Putamen (tissue), 1 donor: ENCODE measurements at regions not wholly inside any gene's neighbourhood (a gene's known extent, or its start where the extent isn't known, plus 50 kb on each side); places are given as distances from the start of the nearest gene placed in this dataset.

ENCODE experiments used
- DNase-seq: peaks from one replicate; pipeline ENCODE4 v3.0.0-alpha.2; 2016; ENCODE audit warnings: low spot score

GRCh38 chr15:97174886-97175540, 785.5 kb upstream of the ARRDC4 start:
- DNase-seq, result no peak

- DNase-seq, result no peak
These were observed 783.3 kb upstream of the ARRDC4 start for GRCh38 chr15:97177151-97177577.

GRCh38 chr15:97182581-97182980, 777.9 kb upstream of the ARRDC4 start:
- DNase-seq, result no peak

GRCh38 chr15:97189162-97189780, 771.2 kb upstream of the ARRDC4 start:
- DNase-seq, result no peak

GRCh38 chr15:97194750-97195149, 765.8 kb upstream of the ARRDC4 start:
- DNase-seq, result no peak

GRCh38 chr15:97196048-97197014, 764.2 kb upstream of the ARRDC4 start:
- DNase-seq, result no peak

- DNase-seq, result no peak
These were observed 761.0 kb upstream of the ARRDC4 start for GRCh38 chr15:97199393-97200051.

DNA sequence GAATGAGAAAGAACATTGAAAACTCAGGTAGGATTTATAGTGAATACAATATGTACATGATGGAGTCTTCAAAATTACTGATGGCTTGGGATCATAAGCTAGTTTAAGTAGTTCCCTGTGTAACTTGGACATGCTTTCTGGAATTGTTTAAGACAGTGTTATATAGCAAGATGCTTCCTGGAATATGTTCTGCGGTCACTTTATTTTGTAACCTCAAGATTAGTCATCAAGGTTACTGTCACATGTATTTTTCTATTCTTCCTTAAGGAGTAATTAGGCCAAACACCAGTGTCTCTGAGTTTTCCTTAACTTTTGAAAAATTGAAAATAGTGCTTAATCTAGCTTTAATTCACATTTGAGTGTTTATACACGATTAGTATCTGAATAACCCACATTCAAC, 760.3 kb upstream of the ARRDC4 start:
- no peak for DNase-seq

DNA sequence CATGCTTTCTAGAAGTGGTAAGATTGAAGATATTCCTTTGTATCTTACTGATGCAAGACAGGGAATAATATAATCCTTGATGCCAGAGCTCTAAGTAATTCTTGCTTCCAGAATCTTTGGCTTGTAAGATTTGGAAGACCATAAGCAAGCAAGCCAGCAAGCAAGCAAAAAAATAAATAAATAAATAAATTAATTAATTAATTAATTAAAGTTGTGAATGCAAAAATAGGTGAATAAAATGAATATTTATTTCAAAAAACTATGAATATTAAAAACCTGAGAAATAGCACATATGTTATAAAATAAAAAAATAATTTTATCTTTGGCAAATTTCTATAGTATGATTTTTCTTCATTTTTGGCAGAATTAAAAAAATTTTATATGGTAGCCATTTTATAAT, 750.2 kb upstream of the ARRDC4 start:
- no peak for DNase-seq

- no peak for DNase-seq
These were observed 744.9 kb upstream of the ARRDC4 start for GRCh38 chr15:97215629-97216028.

GRCh38 chr15:97224191-97224641, 736.3 kb upstream of the ARRDC4 start:
- no peak for DNase-seq

DNA sequence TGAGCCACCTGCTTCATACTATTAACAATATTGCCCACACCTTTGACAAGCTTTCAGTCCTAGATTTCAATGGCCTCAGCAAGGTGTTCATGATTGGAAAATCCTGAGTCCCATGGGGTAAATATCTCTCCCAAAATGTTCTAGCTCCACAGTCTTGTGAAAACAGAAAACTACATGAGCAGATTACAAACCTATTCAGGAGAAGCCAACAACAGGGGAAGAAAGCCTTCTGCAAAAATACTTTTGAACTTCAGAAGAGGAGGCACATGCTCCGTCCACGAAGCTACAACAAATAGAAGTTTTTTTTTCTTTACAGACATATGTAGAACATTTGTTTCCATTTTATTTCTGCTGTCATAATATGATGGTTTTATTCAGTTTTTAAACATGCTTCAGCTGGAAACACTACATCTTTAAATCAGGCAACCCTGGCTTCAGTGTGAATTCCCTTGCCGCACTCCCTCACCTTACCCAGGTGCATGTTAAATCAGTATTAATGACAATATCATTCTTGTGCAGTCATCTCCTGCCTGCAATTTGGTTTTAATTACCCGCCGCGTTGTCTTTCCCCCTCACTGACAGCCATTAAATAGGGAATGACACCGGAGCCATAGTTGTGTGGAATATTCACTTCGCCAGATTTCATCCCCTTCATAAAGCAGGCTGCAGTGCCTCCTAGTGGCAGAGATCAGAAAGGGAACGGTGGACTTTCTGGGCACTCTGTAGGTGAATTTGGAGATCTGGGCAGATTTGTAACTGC, 725.5 kb upstream of the ARRDC4 start:
- peak; percentile 3 for DNase-seq

- DNase-seq, result no peak
These were observed 724.9 kb upstream of the ARRDC4 start for GRCh38 chr15:97235611-97235985.

GRCh38 chr15:97236140-97236539, 724.4 kb upstream of the ARRDC4 start:
- DNase-seq, result no peak

DNA sequence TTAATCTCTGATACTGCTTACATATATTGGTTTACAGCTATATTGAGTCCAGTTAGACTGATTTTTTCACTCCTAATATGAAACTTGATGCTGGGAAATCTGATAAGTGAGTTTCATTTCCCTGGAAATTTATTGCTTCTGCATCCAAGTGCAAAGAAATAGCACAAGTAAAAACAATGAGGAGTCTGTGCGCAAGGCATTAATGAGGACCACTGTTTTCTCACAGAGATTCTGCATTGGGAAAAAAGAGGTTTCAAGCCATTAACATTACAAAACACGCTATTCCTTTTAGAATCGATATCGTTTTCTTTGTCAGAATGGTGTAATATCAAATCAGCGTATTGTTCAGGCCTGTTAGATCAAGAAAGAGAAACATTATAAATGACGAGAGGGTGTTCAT, 723.3 kb upstream of the ARRDC4 start:
- no peak for DNase-seq

- DNase-seq, result no peak
These were observed 712.1 kb upstream of the ARRDC4 start for GRCh38 chr15:97248376-97248775.

DNA sequence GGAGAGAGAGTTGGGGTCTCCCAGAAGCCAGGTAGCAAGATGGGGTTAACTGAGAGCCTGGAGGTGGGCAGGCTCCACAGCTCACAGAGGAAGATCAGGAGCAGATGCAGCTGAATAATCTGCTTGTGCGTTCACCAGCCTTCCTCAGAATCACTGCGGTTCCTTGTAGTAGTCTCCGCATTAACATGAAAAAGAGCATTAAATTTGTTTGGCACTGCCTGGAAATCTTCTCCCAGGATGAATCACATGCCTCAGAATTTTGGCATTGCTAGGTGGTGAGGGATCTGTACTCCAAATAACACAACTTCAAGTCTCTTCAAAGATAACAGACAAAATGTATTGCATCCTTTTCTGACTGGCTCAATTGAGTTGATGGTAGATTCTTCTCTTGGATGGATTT, 700.6 kb upstream of the ARRDC4 start:
- no peak for DNase-seq

GRCh38 chr15:97301166-97301565, 659.3 kb upstream of the ARRDC4 start:
- no peak for DNase-seq

- no peak for DNase-seq
These were observed 644.1 kb upstream of the ARRDC4 start for GRCh38 chr15:97316362-97316761.

- no peak for DNase-seq
These were observed 643.3 kb upstream of the ARRDC4 start for GRCh38 chr15:97317163-97317562.

- no peak for DNase-seq
These were observed 641.2 kb upstream of the ARRDC4 start for GRCh38 chr15:97319291-97319690.

DNA sequence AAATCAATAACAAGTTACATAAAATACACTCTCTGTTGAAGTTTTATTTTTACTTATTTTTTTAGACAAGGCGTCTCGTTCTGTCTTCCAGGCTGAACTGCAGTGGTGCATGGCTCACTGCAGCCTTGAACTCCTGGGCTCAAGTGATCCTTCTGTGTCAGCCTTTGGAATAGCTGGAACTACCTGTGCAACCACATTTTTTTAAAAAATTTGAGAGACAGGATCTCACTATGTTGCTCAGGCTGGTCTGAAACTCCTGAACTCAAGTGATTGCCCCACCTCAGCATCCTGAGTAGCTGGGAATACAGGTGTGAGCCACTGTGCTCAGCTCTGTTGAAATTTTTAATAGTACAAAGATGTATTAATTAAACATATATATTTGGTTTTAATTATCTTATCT, 614.3 kb upstream of the ARRDC4 start:
- DNase-seq, result no peak
